ENCODE measurements at regions not wholly inside any gene's neighbourhood (a gene's known extent, or its start where the extent isn't known, plus 50 kb on each side); places are given as distances from the start of the nearest gene placed in this dataset.

DNA sequence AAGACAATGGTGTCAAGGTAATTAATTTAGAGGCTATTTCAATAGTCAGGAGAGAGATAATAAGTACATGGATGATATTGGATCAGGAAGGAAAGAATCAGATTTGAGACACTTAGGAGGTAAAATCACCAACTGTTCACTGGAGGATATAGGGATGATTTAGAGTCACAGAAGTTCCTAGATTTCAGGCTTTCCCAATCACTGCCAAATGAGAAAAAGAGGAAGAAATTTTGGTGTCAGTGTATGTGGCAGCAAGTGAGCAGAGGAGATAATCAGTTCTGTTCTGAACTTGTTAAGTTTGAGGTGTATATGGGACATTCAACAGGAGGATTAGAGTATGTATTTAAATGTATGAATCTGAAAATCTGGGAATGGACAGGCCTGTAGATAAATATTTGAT lies 640.4 kb downstream of the NR4A2 start:
- TF ChIP-seq, protein P1, sequence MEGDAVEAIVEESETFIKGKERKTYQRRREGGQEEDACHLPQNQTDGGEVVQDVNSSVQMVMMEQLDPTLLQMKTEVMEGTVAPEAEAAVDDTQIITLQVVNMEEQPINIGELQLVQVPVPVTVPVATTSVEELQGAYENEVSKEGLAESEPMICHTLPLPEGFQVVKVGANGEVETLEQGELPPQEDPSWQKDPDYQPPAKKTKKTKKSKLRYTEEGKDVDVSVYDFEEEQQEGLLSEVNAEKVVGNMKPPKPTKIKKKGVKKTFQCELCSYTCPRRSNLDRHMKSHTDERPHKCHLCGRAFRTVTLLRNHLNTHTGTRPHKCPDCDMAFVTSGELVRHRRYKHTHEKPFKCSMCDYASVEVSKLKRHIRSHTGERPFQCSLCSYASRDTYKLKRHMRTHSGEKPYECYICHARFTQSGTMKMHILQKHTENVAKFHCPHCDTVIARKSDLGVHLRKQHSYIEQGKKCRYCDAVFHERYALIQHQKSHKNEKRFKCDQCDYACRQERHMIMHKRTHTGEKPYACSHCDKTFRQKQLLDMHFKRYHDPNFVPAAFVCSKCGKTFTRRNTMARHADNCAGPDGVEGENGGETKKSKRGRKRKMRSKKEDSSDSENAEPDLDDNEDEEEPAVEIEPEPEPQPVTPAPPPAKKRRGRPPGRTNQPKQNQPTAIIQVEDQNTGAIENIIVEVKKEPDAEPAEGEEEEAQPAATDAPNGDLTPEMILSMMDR (IDR thresholded peaks at IDR 0.05; ENCODE audit: insufficient read depth, low read length, poor library complexity, severe bottlenecking): no peak
- Histone ChIP-seq H3K27me3 (ENCODE audit: control insufficient read depth, insufficient read depth, low read length) (no peaks in the 10 kb centered on the region), H3K4me3 (ENCODE audit: low read depth, low read length) (no peak overlapping the region), H3K36me3 (ENCODE audit: control insufficient read depth, insufficient read depth, low read length) (no peaks in the 10 kb centered on the region)
- DNase-seq (ENCODE audit: low read depth): no peak

DNA sequence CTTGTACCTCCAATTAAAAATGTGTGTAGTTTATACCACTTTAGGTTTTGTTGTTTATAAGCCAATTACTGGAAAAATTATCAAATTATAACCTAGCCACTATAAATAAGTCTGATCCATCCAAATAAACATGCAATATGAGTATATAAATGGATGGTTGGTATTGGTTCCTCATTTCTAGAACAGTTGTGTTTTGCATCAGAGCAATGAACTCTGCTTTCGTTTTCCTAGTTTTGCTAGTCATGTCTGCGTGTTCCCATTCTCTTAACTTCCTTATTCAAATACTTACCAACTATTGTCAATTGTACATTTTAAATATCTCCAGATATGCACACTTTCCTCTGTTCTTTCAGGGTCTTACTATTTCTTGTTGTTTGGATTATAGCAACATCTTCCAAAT lies 641.7 kb downstream of the NR4A2 start:
- no peaks in the 10 kb centered on the region for H3K36me3 ChIP-seq (ENCODE audit: control insufficient read depth, insufficient read depth, low read length)
- H3K4me3 ChIP-seq (ENCODE audit: low read depth, low read length): no peak overlapping the region
- TF ChIP-seq, protein P1 (IDR thresholded peaks at IDR 0.05; ENCODE audit: insufficient read depth, low read length, poor library complexity, severe bottlenecking): no peak
- DNase-seq (ENCODE audit: low read depth): no peak
- no peaks in the 10 kb centered on the region for H3K27me3 ChIP-seq (ENCODE audit: control insufficient read depth, insufficient read depth, low read length)

DNA sequence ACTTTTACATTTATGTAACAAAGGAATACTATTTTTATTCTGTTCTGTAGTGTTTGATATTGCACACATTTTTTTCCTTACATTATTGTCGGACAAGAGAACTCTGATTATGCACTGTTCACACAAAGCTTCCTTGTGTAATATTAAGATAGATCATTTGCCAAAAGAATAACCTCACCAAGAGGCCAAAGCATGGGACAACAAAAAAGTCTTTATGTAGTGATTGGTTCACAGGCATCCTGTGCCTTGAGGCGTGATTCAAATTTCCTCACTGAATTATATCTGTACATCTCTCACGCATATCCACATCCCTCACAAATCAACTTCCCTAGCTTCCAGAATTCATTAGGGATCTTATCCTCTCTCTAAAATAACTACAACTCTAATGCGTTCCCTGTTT lies 642.7 kb downstream of the NR4A2 start:
- DNase-seq (ENCODE audit: low read depth): no peak
- TF ChIP-seq, protein P1 (IDR thresholded peaks at IDR 0.05; ENCODE audit: insufficient read depth, low read length, poor library complexity, severe bottlenecking): no peak

DNA sequence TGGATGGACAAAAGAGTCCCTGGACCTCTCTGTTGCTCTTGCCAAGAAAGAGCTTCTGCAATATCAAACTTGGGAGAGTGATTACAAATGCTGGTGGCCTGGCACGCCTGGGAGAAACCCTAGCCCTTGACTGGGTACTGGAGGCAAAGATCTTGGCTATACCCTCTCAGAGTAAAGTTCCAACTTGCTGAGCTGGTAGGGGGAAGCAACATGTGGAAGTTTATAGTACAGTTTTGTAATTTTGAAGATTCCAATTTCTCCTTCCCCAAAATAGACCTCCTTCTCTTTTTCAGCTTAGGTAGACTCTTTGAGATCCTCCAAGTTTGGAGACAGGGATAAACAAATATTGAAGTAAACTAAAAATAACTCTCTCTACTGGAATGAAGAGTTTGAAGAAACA lies 645.3 kb downstream of the NR4A2 start:
- Histone ChIP-seq H3K36me3 (ENCODE audit: control insufficient read depth, insufficient read depth, low read length) (no peaks in the 10 kb centered on the region), H3K4me3 (ENCODE audit: low read depth, low read length) (no peak overlapping the region), H3K27me3 (ENCODE audit: control insufficient read depth, insufficient read depth, low read length) (no peaks in the 10 kb centered on the region)
- DNase-seq (ENCODE audit: low read depth): no peak
- TF ChIP-seq, protein P1 (IDR thresholded peaks at IDR 0.05; ENCODE audit: insufficient read depth, low read length, poor library complexity, severe bottlenecking): no peak

More for the DNA sequence above, 642.7 kb downstream of the NR4A2 start:
- no peaks in the 10 kb centered on the region for H3K36me3 ChIP-seq (ENCODE audit: control insufficient read depth, insufficient read depth, low read length)
- H3K27me3 ChIP-seq (ENCODE audit: control insufficient read depth, insufficient read depth, low read length): no peaks in the 10 kb centered on the region
- H3K4me3 ChIP-seq (ENCODE audit: low read depth, low read length): no peak overlapping the region

DNA sequence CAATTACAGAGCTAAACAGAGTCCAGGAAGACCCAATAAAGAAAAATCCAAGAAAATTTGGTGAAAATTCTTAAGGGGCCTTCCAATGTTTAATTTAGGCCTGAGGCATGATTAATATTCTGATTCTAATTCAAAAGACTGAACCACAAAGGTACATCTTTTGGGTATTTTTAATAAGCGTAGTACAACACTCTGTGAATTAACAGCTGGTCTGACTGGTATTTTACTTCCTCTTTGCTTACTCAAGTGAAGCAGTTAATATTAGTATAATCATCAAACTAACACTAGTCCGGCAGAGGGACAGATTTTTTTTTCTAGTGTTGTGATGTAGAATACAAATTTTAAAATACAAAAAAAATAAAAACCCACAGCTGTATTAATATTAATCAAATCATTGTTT lies 652.9 kb downstream of the NR4A2 start:
- H3K27me3 ChIP-seq (ENCODE audit: control insufficient read depth, insufficient read depth, low read length): no peaks in the 10 kb centered on the region
- TF ChIP-seq, protein P1 (IDR thresholded peaks at IDR 0.05; ENCODE audit: insufficient read depth, low read length, poor library complexity, severe bottlenecking): no peak
- H3K36me3 ChIP-seq (ENCODE audit: control insufficient read depth, insufficient read depth, low read length): no peaks in the 10 kb centered on the region
- H3K4me3 ChIP-seq (ENCODE audit: low read depth, low read length): no peak overlapping the region
- no peak for DNase-seq (ENCODE audit: low read depth)

DNA sequence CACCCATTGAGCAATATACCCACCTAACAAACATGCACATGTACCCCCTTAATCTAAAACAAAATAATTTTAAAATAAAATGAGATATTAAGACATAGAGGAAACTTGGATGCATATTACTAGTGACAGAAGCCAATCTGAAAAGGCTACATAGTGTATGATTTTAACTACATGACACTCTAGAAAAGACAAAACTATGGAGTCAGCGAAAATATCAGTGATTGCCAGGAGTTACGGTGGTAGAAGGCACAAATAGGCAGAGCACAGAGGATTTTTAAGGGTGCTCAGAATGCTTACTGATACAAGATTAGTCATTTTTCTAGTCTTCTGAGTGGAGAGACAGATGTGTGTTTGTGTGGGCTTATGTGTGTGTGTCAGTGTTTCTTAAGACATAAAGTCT lies 656.6 kb downstream of the NR4A2 start:
- TF ChIP-seq, protein P1 (IDR thresholded peaks at IDR 0.05; ENCODE audit: insufficient read depth, low read length, poor library complexity, severe bottlenecking): no peak

More for the DNA sequence above, 656.6 kb downstream of the NR4A2 start:
- Histone ChIP-seq H3K36me3 (ENCODE audit: control insufficient read depth, insufficient read depth, low read length) (no peaks in the 10 kb centered on the region), H3K27me3 (ENCODE audit: control insufficient read depth, insufficient read depth, low read length) (no peaks in the 10 kb centered on the region), H3K4me3 (ENCODE audit: low read depth, low read length) (no peak overlapping the region)
- no peak for DNase-seq (ENCODE audit: low read depth)
